PC-9 (cell line): ENCODE measurements at regions not wholly inside any gene's neighbourhood (a gene's known extent, or its start where the extent isn't known, plus 50 kb on each side); places are given as distances from the start of the nearest gene placed in this dataset.

Experiments
- CTCF ChIP-seq: fragments of 200-600 bp; sonication (generic); conservative IDR thresholded peaks from 2 replicates; pipeline ENCODE4 v1.6.1; 2017; ENCODE audit warnings: mixed run types, antibody characterized with exemption, mild to moderate bottlenecking, moderate library complexity
- EZH2 ChIP-seq: fragments of 200-600 bp; sonication (generic); IDR thresholded peaks from 2 replicates; pipeline ENCODE4 v1.8.0; 2017; ENCODE audit warnings: antibody characterized with exemption, low read depth

GRCh38 chr16:63467513-63467912, 1431.3 kb upstream of the CDH8 start:
- TF ChIP-seq CTCF: no peak
- TF ChIP-seq EZH2: no peak
